SK-N-SH treated with all-trans-retinoic acid at 6 μM for 48 hours (cell line): ENCODE measurements at regions not wholly inside any gene's neighbourhood (a gene's known extent, or its start where the extent isn't known, plus 50 kb on each side); places are given as distances from the start of the nearest gene placed in this dataset.

Experiments
- ATAC-seq: fragments of 200-7000 bp; cut with Tn5 transposase; 3 replicates; pipeline ENCODE4 v1.9.1; 2020; ENCODE audit warnings: mild to moderate bottlenecking, moderate library complexity
- ARNTL ChIP-seq: fragments of 450-650 bp; formaldehyde crosslinking; IDR thresholded peaks from 2 replicates; pipeline ENCODE4 v1.5.0; 2020; ENCODE audit warnings: low read depth, mild to moderate bottlenecking, moderate library complexity, borderline replicate concordance
- BACH2 ChIP-seq: fragments of 250-450 bp; sonication (Bioruptor Pico); IDR thresholded peaks from 2 replicates; pipeline ENCODE4 v1.9.0; 2021; ENCODE audit warnings: mild to moderate bottlenecking, borderline replicate concordance
- CSDC2 ChIP-seq: fragments of 250-450 bp; sonication (Bioruptor Pico); IDR thresholded peaks from 2 replicates; pipeline ENCODE4 v1.5.0; 2020; ENCODE audit warnings: mild to moderate bottlenecking, moderate library complexity
- CSRNP3 ChIP-seq: fragments of 250-450 bp; sonication (Bioruptor Pico); IDR thresholded peaks from 2 replicates; pipeline ENCODE4 v1.5.1; 2021; ENCODE audit warnings: mild to moderate bottlenecking, moderate library complexity
- ESRRG ChIP-seq: fragments of 250-450 bp; sonication (Bioruptor Pico); IDR thresholded peaks from 2 replicates; pipeline ENCODE4 v1.6.1; 2021; ENCODE audit warnings: mild to moderate bottlenecking
- OSR1 ChIP-seq: fragments of 250-450 bp; sonication (Bioruptor Pico); IDR thresholded peaks from 2 replicates; pipeline ENCODE4 v1.8.0; 2022; ENCODE audit warnings: moderate library complexity, mild to moderate bottlenecking, inconsistent platforms
- PPARA ChIP-seq: fragments of 250-450 bp; sonication (Bioruptor Pico); IDR thresholded peaks from 2 replicates; pipeline ENCODE4 v1.5.0; 2020; ENCODE audit warnings: mild to moderate bottlenecking, borderline replicate concordance
- RARB ChIP-seq: fragments of 250-450 bp; sonication (Bioruptor Pico); IDR thresholded peaks from 2 replicates; pipeline ENCODE4 v1.8.0; 2021; ENCODE audit warnings: mild to moderate bottlenecking, moderate library complexity
- TCF4 ChIP-seq: fragments of 250-450 bp; sonication (Bioruptor Pico); IDR thresholded peaks from 2 replicates; pipeline ENCODE4 v1.8.0; 2021; ENCODE audit warnings: mild to moderate bottlenecking, moderate library complexity, borderline replicate concordance
- TOX ChIP-seq: fragments of 250-450 bp; sonication (Bioruptor Pico); IDR thresholded peaks from 2 replicates; pipeline ENCODE4 v1.8.0; 2021; ENCODE audit warnings: mild to moderate bottlenecking, moderate library complexity, borderline replicate concordance
- ZC3H10 ChIP-seq: fragments of 250-450 bp; sonication (Bioruptor Pico); IDR thresholded peaks from 2 replicates; pipeline ENCODE4 v1.5.1; 2021; ENCODE audit warnings: mild to moderate bottlenecking, moderate library complexity
- ZFP3 ChIP-seq: fragments of 250-450 bp; sonication (Bioruptor Pico); IDR thresholded peaks from 2 replicates; pipeline ENCODE4 v1.5.0; 2020; ENCODE audit warnings: mild to moderate bottlenecking, moderate library complexity
- ZFP30 ChIP-seq: fragments of 450-650 bp; formaldehyde crosslinking; IDR thresholded peaks from 2 replicates; pipeline ENCODE4 v1.5.0; 2022; ENCODE audit warnings: mild to moderate bottlenecking, moderate library complexity
- ZNF565 ChIP-seq: fragments of 450-650 bp; formaldehyde crosslinking; conservative IDR thresholded peaks from 2 replicates; pipeline ENCODE4 v1.5.0; 2020; ENCODE audit warnings: low read depth, mild to moderate bottlenecking, moderate library complexity
- ZNF70 ChIP-seq: fragments of 450-650 bp; formaldehyde crosslinking; IDR thresholded peaks from 2 replicates; pipeline ENCODE4 v1.5.0; 2020; ENCODE audit warnings: mild to moderate bottlenecking, moderate library complexity
- ZNF8 ChIP-seq: fragments of 450-650 bp; formaldehyde crosslinking; IDR thresholded peaks from 2 replicates; pipeline ENCODE4 v1.5.0; 2020; ENCODE audit warnings: mild to moderate bottlenecking, moderate library complexity
- TF ChIP-seq, protein P1 (sequence below): fragments of 250-450 bp; sonication (Bioruptor Pico); IDR thresholded peaks from 2 replicates; pipeline ENCODE4 v1.5.1; 2020; ENCODE audit warnings: low read depth, mild to moderate bottlenecking, moderate library complexity
- TF ChIP-seq, protein P2 (sequence below): fragments of 250-450 bp; sonication (Bioruptor Pico); IDR thresholded peaks from 2 replicates; pipeline ENCODE4 v1.5.0; 2020; ENCODE audit warnings: mild to moderate bottlenecking, moderate library complexity
- TF ChIP-seq, protein P3 (sequence below): fragments of 250-450 bp; sonication (Bioruptor Pico); IDR thresholded peaks from 2 replicates; pipeline ENCODE4 v1.8.0; 2021; ENCODE audit warnings: low read depth, mild to moderate bottlenecking, moderate library complexity, borderline replicate concordance
- TF ChIP-seq, protein P4 (sequence below): fragments of 250-450 bp; sonication (Bioruptor Pico); IDR thresholded peaks from 2 replicates; pipeline ENCODE4 v1.8.0; 2020; ENCODE audit warnings: mild to moderate bottlenecking, moderate library complexity, borderline replicate concordance

DNA sequence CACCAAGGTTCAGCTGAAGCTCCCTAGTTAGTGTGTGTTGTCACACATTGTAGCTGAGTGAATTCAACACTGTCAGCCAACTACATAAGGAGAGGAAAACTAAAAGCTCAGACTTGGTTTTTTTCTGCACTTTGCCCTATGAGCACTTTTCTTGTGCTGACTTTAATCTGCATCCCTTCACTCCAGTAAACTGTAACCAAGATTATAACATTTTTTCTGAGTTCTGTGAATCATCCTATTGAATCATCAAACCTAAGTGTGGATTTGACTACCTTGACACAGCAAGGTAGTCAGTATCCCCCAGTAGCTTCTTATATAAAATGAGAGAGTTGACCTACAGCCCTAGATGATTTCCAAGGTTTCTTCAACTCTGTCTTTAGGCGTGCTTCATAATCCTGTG lies 325.0 kb downstream of the AGTPBP1 start:
- no peak for ATAC-seq
- TF ChIP-seq ARNTL (CRISPR knock-in tag): no peak
- no peak for TF ChIP-seq ZNF565
- no peak for TF ChIP-seq OSR1 (CRISPR knock-in tag)
- TF ChIP-seq ZC3H10: no peak
- no peak for TF ChIP-seq ZNF8 (CRISPR knock-in tag)
- no peak for TF ChIP-seq PPARA
- no peak for TF ChIP-seq CSRNP3 (CRISPR knock-in tag)
- TF ChIP-seq RARB (CRISPR knock-in tag): no peak
- TF ChIP-seq TCF4 (CRISPR knock-in tag): no peak
- TF ChIP-seq, protein P1, sequence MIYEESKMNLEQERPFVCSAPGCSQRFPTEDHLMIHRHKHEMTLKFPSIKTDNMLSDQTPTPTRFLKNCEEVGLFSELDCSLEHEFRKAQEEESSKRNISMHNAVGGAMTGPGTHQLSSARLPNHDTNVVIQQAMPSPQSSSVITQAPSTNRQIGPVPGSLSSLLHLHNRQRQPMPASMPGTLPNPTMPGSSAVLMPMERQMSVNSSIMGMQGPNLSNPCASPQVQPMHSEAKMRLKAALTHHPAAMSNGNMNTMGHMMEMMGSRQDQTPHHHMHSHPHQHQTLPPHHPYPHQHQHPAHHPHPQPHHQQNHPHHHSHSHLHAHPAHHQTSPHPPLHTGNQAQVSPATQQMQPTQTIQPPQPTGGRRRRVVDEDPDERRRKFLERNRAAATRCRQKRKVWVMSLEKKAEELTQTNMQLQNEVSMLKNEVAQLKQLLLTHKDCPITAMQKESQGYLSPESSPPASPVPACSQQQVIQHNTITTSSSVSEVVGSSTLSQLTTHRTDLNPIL (CRISPR knock-in tag): no peak
- no peak for TF ChIP-seq CSDC2 (CRISPR knock-in tag)
- TF ChIP-seq ESRRG: no peak
- TF ChIP-seq TOX (CRISPR knock-in tag): no peak
- TF ChIP-seq, protein P2, sequence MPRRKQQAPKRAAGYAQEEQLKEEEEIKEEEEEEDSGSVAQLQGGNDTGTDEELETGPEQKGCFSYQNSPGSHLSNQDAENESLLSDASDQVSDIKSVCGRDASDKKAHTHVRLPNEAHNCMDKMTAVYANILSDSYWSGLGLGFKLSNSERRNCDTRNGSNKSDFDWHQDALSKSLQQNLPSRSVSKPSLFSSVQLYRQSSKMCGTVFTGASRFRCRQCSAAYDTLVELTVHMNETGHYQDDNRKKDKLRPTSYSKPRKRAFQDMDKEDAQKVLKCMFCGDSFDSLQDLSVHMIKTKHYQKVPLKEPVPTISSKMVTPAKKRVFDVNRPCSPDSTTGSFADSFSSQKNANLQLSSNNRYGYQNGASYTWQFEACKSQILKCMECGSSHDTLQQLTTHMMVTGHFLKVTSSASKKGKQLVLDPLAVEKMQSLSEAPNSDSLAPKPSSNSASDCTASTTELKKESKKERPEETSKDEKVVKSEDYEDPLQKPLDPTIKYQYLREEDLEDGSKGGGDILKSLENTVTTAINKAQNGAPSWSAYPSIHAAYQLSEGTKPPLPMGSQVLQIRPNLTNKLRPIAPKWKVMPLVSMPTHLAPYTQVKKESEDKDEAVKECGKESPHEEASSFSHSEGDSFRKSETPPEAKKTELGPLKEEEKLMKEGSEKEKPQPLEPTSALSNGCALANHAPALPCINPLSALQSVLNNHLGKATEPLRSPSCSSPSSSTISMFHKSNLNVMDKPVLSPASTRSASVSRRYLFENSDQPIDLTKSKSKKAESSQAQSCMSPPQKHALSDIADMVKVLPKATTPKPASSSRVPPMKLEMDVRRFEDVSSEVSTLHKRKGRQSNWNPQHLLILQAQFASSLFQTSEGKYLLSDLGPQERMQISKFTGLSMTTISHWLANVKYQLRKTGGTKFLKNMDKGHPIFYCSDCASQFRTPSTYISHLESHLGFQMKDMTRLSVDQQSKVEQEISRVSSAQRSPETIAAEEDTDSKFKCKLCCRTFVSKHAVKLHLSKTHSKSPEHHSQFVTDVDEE (CRISPR knock-in tag): no peak
- no peak for TF ChIP-seq BACH2 (CRISPR knock-in tag)
- TF ChIP-seq ZFP30: no peak
- TF ChIP-seq, protein P3, sequence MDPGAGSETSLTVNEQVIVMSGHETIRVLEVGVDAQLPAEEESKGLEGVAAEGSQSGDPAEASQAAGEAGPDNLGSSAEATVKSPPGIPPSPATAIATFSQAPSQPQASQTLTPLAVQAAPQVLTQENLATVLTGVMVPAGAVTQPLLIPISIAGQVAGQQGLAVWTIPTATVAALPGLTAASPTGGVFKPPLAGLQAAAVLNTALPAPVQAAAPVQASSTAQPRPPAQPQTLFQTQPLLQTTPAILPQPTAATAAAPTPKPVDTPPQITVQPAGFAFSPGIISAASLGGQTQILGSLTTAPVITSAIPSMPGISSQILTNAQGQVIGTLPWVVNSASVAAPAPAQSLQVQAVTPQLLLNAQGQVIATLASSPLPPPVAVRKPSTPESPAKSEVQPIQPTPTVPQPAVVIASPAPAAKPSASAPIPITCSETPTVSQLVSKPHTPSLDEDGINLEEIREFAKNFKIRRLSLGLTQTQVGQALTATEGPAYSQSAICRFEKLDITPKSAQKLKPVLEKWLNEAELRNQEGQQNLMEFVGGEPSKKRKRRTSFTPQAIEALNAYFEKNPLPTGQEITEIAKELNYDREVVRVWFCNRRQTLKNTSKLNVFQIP (CRISPR knock-in tag): no peak
- TF ChIP-seq, protein P4, sequence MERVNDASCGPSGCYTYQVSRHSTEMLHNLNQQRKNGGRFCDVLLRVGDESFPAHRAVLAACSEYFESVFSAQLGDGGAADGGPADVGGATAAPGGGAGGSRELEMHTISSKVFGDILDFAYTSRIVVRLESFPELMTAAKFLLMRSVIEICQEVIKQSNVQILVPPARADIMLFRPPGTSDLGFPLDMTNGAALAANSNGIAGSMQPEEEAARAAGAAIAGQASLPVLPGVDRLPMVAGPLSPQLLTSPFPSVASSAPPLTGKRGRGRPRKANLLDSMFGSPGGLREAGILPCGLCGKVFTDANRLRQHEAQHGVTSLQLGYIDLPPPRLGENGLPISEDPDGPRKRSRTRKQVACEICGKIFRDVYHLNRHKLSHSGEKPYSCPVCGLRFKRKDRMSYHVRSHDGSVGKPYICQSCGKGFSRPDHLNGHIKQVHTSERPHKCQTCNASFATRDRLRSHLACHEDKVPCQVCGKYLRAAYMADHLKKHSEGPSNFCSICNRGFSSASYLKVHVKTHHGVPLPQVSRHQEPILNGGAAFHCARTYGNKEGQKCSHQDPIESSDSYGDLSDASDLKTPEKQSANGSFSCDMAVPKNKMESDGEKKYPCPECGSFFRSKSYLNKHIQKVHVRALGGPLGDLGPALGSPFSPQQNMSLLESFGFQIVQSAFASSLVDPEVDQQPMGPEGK (CRISPR knock-in tag): no peak
- no peak for TF ChIP-seq ZNF70 (CRISPR knock-in tag)
- TF ChIP-seq ZFP3 (CRISPR knock-in tag): no peak

GRCh38 chr9:85414390-85414789 lies 327.4 kb downstream of the AGTPBP1 start:
- TF ChIP-seq, protein P3 (CRISPR knock-in tag): no peak
- TF ChIP-seq BACH2 (CRISPR knock-in tag) (no peak), CSRNP3 (CRISPR knock-in tag) (no peak), TCF4 (CRISPR knock-in tag) (no peak), ZNF565 (no peak), ZNF8 (CRISPR knock-in tag) (no peak), ZNF70 (CRISPR knock-in tag) (no peak), ZFP30 (no peak), PPARA (no peak), ARNTL (CRISPR knock-in tag) (no peak)
- TF ChIP-seq, protein P4 (CRISPR knock-in tag): no peak
- TF ChIP-seq, protein P2 (CRISPR knock-in tag): no peak
- ATAC-seq: no peak
